Upper lobe of left lung (tissue), 6 donors: ENCODE measurements at regions not wholly inside any gene's neighbourhood (a gene's known extent, or its start where the extent isn't known, plus 50 kb on each side); places are given as distances from the start of the nearest gene placed in this dataset.

ENCODE experiments used
- ATAC-seq, 2 donors: fragments of 200-7000 bp; cut with Tn5 transposase; one replicate each; pipeline ENCODE4 v1.9.1; 2022; ENCODE audit warnings: mild to moderate bottlenecking in 2 of 2, moderate library complexity in 2 of 2; ENCODE audit not compliant: low FRiP score in 2 of 2
- DNase-seq, 2 donors: peaks; one replicate each; pipeline ENCODE4 v3.0.0-alpha.2; 2019 to 2020
- H3K27ac ChIP-seq, 4 donors: fragments of 200-600 bp; sonication (generic); one replicate each; pipeline ENCODE4 v1.5.1; 2016 to 2019
- H3K27me3 ChIP-seq, 4 donors: fragments of 200-600 bp; sonication (generic); one replicate each; pipeline ENCODE4 v1.5.1; 2017 to 2019
- H3K36me3 ChIP-seq, 4 donors: fragments of 200-600 bp; sonication (generic); one replicate each; pipeline ENCODE4 v1.5.1; 2016 to 2019
- H3K4me1 ChIP-seq, 4 donors: fragments of 200-600 bp; sonication (generic); one replicate each; pipeline ENCODE4 v1.5.1; 2018 to 2019
- H3K4me3 ChIP-seq, 4 donors: fragments of 200-600 bp; sonication (generic); one replicate each; pipeline ENCODE4 v1.5.1; 2017 to 2019; ENCODE audit warnings: mild to moderate bottlenecking in 2 of 4, moderate library complexity in 1 of 4
- H3K9me3 ChIP-seq, 4 donors: fragments of 200-600 bp; sonication (generic); one replicate each; pipeline ENCODE4 v1.5.1; 2018 to 2019
- CTCF ChIP-seq, 6 experiments: fragments of 450-650 bp in 4 of 6; fragments of 200-600 bp in 2 of 6; sonication (generic) in 2 of 6; IDR thresholded peaks; one replicate each; pipeline ENCODE4 v1.5.1; 2016 to 2019; ENCODE audit warnings: antibody characterized with exemption in 6 of 6
- EP300 ChIP-seq, 4 donors: sonication (generic); formaldehyde crosslinking; IDR thresholded peaks; one replicate each; pipeline ENCODE4 v1.5.1; 2017; ENCODE audit warnings: antibody characterized with exemption in 4 of 4, control low read depth in 2 of 4
- POLR2A ChIP-seq, 4 donors: fragments of 450-650 bp; IDR thresholded peaks; one replicate each; pipeline ENCODE4 v1.5.1; 2016 to 2017; ENCODE audit warnings: antibody characterized with exemption in 4 of 4, mild to moderate bottlenecking in 2 of 4
- POLR2AphosphoS5 ChIP-seq, 2 donors: sonication (generic); formaldehyde crosslinking; IDR thresholded peaks; one replicate each; pipeline ENCODE4 v1.5.1; 2017; ENCODE audit warnings: antibody characterized with exemption in 2 of 2
- WGBS, 2 donors: methylation state at CpG; one replicate each; pipeline ENCODE4 v1.1.5; 2017 to 2018; 5-methylcytosine and 5-hydroxymethylcytosine counted together
- donor health status: DM: no; HTN: no; CAD: no; lungs with moderate emphysema.
- donor health status: DM: no; HTN: yes; CAD: no; lungs with severe emphysema.

DNA sequence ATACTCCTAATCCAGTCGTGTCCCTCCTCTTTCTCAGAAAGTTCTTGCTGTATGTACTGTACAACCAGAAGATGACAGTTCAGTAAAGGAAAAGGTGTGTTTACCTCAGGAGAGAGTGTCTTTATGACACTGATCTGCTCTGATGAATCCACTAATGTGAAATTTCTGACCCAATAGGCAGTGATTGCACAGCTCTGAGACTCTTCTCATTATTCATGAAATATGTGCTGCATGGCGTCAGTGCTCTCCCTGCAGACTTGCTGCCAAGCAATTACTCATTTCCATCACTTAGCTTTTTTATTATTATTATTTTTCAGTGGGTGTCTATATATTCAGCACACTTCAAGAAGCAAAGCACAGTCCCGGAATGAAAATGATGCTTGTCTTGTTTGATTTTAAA is 389.0 kb downstream of the RASEF start:
- no peaks in the 10 kb centered on the region for H3K36me3 ChIP-seq
- no peaks in the 10 kb centered on the region for H3K27me3 ChIP-seq
- no peaks in the 10 kb centered on the region for H3K4me1 ChIP-seq
- no peaks in the 10 kb centered on the region for H3K9me3 ChIP-seq
- no peak for DNase-seq
- 53 to 55% methylated on average over 3 of the region's 3 CpGs for WGBS, 2 donors
- no peak overlapping the region for H3K4me3 ChIP-seq
- ATAC-seq = no peak
- H3K27ac ChIP-seq = no peak overlapping the region
- no peak for TF ChIP-seq EP300 (IDR thresholded peaks at IDR 0.05)
- TF ChIP-seq CTCF (IDR thresholded peaks at IDR 0.05) = no peak
- no peak for TF ChIP-seq POLR2AphosphoS5 (IDR thresholded peaks at IDR 0.05)

DNA sequence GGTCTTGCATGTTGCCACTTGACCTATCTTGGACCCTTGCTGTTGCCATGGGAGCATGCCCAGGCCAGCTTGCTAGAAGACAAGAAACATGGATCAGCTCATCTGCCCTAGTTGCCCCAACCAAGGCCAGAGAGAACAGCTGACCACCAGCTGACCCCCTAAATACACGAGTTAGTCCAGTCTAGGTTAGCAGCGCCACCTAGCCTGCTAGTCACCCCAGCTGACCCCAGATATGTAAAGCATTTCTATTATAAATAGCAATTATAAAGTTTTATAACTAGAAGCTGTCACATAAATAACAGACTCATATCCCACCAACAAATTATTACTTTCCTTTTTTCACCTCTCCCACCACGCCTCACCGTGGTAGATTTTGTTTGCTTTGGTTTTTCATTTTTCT is 387.8 kb downstream of the RASEF start:
- no peaks in the 10 kb centered on the region for H3K27me3 ChIP-seq
- H3K9me3 ChIP-seq = no peaks in the 10 kb centered on the region
- WGBS, 2 donors = 88 to 93% methylated on average over 4 of the region's 4 CpGs
- no peaks in the 10 kb centered on the region for H3K36me3 ChIP-seq
- TF ChIP-seq CTCF (IDR thresholded peaks at IDR 0.05) = no peak
- TF ChIP-seq POLR2AphosphoS5 (IDR thresholded peaks at IDR 0.05) = no peak
- TF ChIP-seq POLR2A (IDR thresholded peaks at IDR 0.05) = no peak
- no peak for TF ChIP-seq EP300 (IDR thresholded peaks at IDR 0.05)
- no peak overlapping the region for H3K27ac ChIP-seq
- no peak for ATAC-seq
- H3K4me1 ChIP-seq = no peaks in the 10 kb centered on the region
- no peak for DNase-seq
- no peak overlapping the region for H3K4me3 ChIP-seq

DNA sequence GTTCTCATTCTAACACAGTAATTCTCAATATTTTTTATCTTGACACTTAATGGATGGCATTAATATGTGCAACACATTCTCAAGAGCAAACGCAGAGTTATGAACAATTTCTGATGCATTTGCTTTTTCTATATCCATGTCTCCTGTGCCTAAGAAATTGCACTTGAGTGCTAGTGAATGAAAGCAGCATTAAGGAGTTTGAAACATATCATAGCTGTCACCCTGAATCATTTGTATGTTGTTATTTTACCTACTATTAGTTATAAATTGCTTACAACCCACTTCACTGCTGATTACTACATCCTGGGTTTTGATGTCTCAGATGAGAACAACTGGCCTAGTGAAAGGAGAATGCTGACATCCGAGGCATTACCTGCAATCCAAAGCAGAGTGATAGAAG is 387.3 kb downstream of the RASEF start:
- Histone ChIP-seq H3K9me3 (no peaks in the 10 kb centered on the region), H3K36me3 (no peaks in the 10 kb centered on the region), H3K27ac (no peak overlapping the region), H3K4me1 (no peaks in the 10 kb centered on the region), H3K4me3 (no peak overlapping the region), H3K27me3 (no peaks in the 10 kb centered on the region)
- TF ChIP-seq EP300 (IDR thresholded peaks at IDR 0.05) (no peak), CTCF (IDR thresholded peaks at IDR 0.05) (no peak)
- WGBS, 2 donors = 76 to 88% methylated on average over 2 of the region's 2 CpGs
- DNase-seq = no peak
- ATAC-seq = no peak

DNA sequence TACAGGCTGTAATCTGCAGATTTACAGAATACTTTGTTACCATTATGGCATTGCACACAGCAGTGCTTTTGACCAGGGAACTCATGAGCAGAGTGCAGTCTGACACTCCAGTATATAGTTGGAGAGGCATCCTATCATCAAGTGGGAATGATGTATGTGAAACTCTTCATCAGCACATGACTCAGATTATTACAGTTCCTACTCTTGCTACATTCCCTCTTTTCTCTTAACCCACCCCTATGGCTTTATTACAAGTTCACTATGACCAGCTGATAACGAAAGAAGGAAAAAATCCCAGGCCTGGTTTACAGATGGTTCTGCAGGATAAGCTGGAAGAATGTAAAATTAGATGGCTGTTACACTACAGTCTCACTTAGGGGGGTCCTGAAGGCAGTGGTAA is 385.9 kb downstream of the RASEF start:
- TF ChIP-seq POLR2A (IDR thresholded peaks at IDR 0.05) (no peak), CTCF (IDR thresholded peaks at IDR 0.05) (no peak), POLR2AphosphoS5 (IDR thresholded peaks at IDR 0.05) (no peak), EP300 (IDR thresholded peaks at IDR 0.05) (no peak)
- H3K36me3 ChIP-seq = no peaks in the 10 kb centered on the region
- H3K4me3 ChIP-seq = no peak overlapping the region
- no peak overlapping the region for H3K27ac ChIP-seq
- H3K9me3 ChIP-seq = no peaks in the 10 kb centered on the region
- ATAC-seq (no peak), DNase-seq (no peak)
- H3K27me3 ChIP-seq = no peaks in the 10 kb centered on the region
- no peaks in the 10 kb centered on the region for H3K4me1 ChIP-seq
- 88 to 94% methylated on average over 1 of the region's 1 CpG for WGBS, 2 donors

- 67 to 73% methylated on average over 2 of the region's 2 CpGs for WGBS, 2 donors
- Histone ChIP-seq H3K9me3 (no peaks in the 10 kb centered on the region), H3K27me3 (no peaks in the 10 kb centered on the region), H3K4me1 (no peaks in the 10 kb centered on the region), H3K27ac (no peak overlapping the region), H3K4me3 (no peak overlapping the region), H3K36me3 (no peaks in the 10 kb centered on the region)
- DNase-seq (no peak), ATAC-seq (no peak)
- no peak for TF ChIP-seq CTCF (IDR thresholded peaks at IDR 0.05)
- TF ChIP-seq POLR2A (IDR thresholded peaks at IDR 0.05) = no peak
- TF ChIP-seq POLR2AphosphoS5 (IDR thresholded peaks at IDR 0.05) = no peak
- TF ChIP-seq EP300 (IDR thresholded peaks at IDR 0.05) = no peak
Observed at GRCh38 chr9:82679472-82679871, 383.5 kb downstream of the RASEF start.
